Esophagus squamous epithelium (tissue), 5 donors: ENCODE measurements at regions not wholly inside any gene's neighbourhood (a gene's known extent, or its start where the extent isn't known, plus 50 kb on each side); places are given as distances from the start of the nearest gene placed in this dataset.

Experiments used
- DNase-seq: peaks from one replicate; lab custom pipeline; 2025; lab: John Stamatoyannopoulos, UW
- H3K27ac ChIP-seq, 4 donors: fragments of 200-600 bp; sonication (generic); one replicate each; pipeline ENCODE4 v1.5.1; 2016 to 2019; ENCODE audit warnings: mild to moderate bottlenecking in 1 of 4
- H3K27me3 ChIP-seq, 4 donors: fragments of 200-600 bp; sonication (generic); 1 replicate in 3 of 4; 2 replicates in 1 of 4; pipeline versions ENCODE4 v1.5.1 to v1.6.0; 2017 to 2021; ENCODE audit warnings: antibody characterized with exemption in 1 of 4
- H3K36me3 ChIP-seq, 3 donors: fragments of 200-600 bp; sonication (generic); one replicate each; pipeline ENCODE4 v1.5.1; 2016 to 2019
- H3K4me1 ChIP-seq, 3 donors: fragments of 200-600 bp; sonication (generic); one replicate each; pipeline ENCODE4 v1.5.1; 2017 to 2019
- H3K4me3 ChIP-seq, 4 donors: fragments of 200-600 bp; sonication (generic); 1 replicate in 3 of 4; 2 replicates in 1 of 4; pipeline ENCODE4 v1.5.1; 2016 to 2019; ENCODE audit warnings: mild to moderate bottlenecking in 2 of 4, moderate library complexity in 1 of 4
- H3K9me3 ChIP-seq, 3 donors: fragments of 200-600 bp; sonication (generic); one replicate each; pipeline ENCODE4 v1.5.1; 2016 to 2019
- CTCF ChIP-seq, 6 experiments: fragments of 450-650 bp in 4 of 6; fragments of 200-600 bp in 2 of 6; sonication (generic) in 2 of 6; IDR thresholded peaks; one replicate each; pipeline ENCODE4 v1.5.1; 2016 to 2019; ENCODE audit warnings: antibody characterized with exemption in 6 of 6, mild to moderate bottlenecking in 4 of 6, moderate library complexity in 4 of 6
- POLR2A ChIP-seq, 4 donors: fragments of 450-650 bp; IDR thresholded peaks; one replicate each; pipeline ENCODE4 v1.6.1; 2017; ENCODE audit warnings: antibody characterized with exemption in 4 of 4, mild to moderate bottlenecking in 4 of 4, moderate library complexity in 3 of 4
- WGBS, 2 donors: methylation state at CpG; one replicate each; pipeline ENCODE4 v1.1.5; 2018; 5-methylcytosine and 5-hydroxymethylcytosine counted together
- intact Hi-C: fragments of 100-400 bp; cut with DNase I; formaldehyde crosslinking; loops from one replicate; pipeline ENCODE4 v1.15.0; 2022
- donor health status: DM: yes; HTN: yes; CAD: no.

- no peak for TF ChIP-seq CTCF (IDR thresholded peaks at IDR 0.05)
- no peak for TF ChIP-seq POLR2A (IDR thresholded peaks at IDR 0.05)
- H3K27me3 ChIP-seq: peaks cover 0 to 55% (median 0%) of the 10 kb centered on the region in 4 donors
- H3K9me3 ChIP-seq: no peaks in the 10 kb centered on the region
- peak overlapping the region in 2 of 4 donors; percentile 63 to 70 for H3K27ac ChIP-seq
- no peak for DNase-seq
- no peak overlapping the region for H3K4me3 ChIP-seq
- peaks cover 0 to 30% (median 19%) of the 10 kb centered on the region in 3 donors for H3K4me1 ChIP-seq
- 74 to 79% methylated on average over 10 to 16 of the region's 27 CpGs for WGBS, 2 donors
- no peaks in the 10 kb centered on the region for H3K36me3 ChIP-seq
- intact Hi-C loops: no loop called here
Observed at GRCh38 chr7:120164-120991, 72.0 kb upstream of the FAM20C start.

- Histone ChIP-seq H3K4me3 (no peak overlapping the region), H3K36me3 (no peaks in the 10 kb centered on the region), H3K9me3 (no peaks in the 10 kb centered on the region), H3K27ac (no peak overlapping the region), H3K27me3 (peaks cover 0 to 47% (median 0%) of the 10 kb centered on the region in 4 donors), H3K4me1 (peaks cover 0 to 22% (median 14%) of the 10 kb centered on the region in 3 donors)
- no peak for DNase-seq
- intact Hi-C loops: no loop called here
- 73 to 74% methylated on average over 18 of the region's 18 CpGs for WGBS, 2 donors
- no peak for TF ChIP-seq CTCF (IDR thresholded peaks at IDR 0.05)
- TF ChIP-seq POLR2A (IDR thresholded peaks at IDR 0.05): no peak
Observed at GRCh38 chr7:121002-121785, 71.2 kb upstream of the FAM20C start.

- Histone ChIP-seq H3K36me3 (no peaks in the 10 kb centered on the region), H3K4me1 (peaks cover 0 to 19% (median 9%) of the 10 kb centered on the region in 3 donors), H3K9me3 (no peaks in the 10 kb centered on the region), H3K27ac (no peak overlapping the region), H3K4me3 (no peak overlapping the region), H3K27me3 (peaks cover 0 to 40% (median 0%) of the 10 kb centered on the region in 4 donors)
- TF ChIP-seq CTCF (IDR thresholded peaks at IDR 0.05): no peak
- WGBS, 2 donors: 70 to 100% methylated on average over 1 to 2 of the region's 10 CpGs
- DNase-seq: no peak
- intact Hi-C loops: no loop called here
Observed at GRCh38 chr7:123237-123636, 69.1 kb upstream of the FAM20C start.

- H3K4me3 ChIP-seq: no peak overlapping the region
- no peaks in the 10 kb centered on the region for H3K36me3 ChIP-seq
- peaks cover 0 to 16% (median 6%) of the 10 kb centered on the region in 3 donors for H3K4me1 ChIP-seq
- DNase-seq: no peak
- 71 to 86% methylated on average over 8 to 14 of the region's 21 CpGs for WGBS, 2 donors
- peaks cover 0 to 37% (median 0%) of the 10 kb centered on the region in 4 donors for H3K27me3 ChIP-seq
- intact Hi-C loops: no loop called here
- H3K27ac ChIP-seq: no peak overlapping the region
- H3K9me3 ChIP-seq: no peaks in the 10 kb centered on the region
- TF ChIP-seq POLR2A (IDR thresholded peaks at IDR 0.05): no peak
- TF ChIP-seq CTCF (IDR thresholded peaks at IDR 0.05): no peak
Observed at GRCh38 chr7:124130-124949, 68.0 kb upstream of the FAM20C start.
